ENCODE measurements at regions not wholly inside any gene's neighbourhood (a gene's known extent, or its start where the extent isn't known, plus 50 kb on each side); places are given as distances from the start of the nearest gene placed in this dataset.

DNA sequence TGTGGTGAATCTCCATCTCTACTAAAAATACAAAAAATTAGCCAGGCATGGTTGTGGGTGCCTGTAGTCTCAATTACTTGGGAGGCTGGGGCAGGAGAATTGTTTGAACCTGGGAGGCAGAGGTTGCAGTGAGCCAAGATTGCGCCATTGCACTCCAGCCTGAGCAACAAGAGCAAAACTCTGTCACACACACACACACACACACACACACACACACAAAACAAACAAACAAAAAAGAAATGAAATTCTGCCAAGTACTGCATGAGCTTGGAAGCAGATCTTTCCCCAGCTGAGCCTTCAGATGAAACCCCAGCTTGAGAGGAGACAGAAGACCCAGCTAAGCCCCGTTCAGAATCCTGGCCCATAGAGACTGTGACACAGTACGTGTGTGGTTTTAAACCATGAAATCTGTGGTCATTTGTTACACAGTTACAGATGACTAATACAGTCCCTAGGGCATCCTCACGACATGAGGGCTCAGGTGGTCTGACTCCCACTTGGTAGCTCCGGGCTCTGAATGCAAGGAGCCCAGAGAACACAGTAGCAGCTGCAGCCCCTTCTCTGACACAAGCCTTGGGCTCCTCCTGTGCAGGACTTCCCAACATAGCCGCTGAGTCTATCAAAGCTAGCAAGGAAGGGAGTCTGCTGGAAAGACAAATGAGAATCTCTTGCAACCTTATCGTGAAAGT, 132.8 kb downstream of the SEC14L1 start:
- TF ChIP-seq, protein P1, sequence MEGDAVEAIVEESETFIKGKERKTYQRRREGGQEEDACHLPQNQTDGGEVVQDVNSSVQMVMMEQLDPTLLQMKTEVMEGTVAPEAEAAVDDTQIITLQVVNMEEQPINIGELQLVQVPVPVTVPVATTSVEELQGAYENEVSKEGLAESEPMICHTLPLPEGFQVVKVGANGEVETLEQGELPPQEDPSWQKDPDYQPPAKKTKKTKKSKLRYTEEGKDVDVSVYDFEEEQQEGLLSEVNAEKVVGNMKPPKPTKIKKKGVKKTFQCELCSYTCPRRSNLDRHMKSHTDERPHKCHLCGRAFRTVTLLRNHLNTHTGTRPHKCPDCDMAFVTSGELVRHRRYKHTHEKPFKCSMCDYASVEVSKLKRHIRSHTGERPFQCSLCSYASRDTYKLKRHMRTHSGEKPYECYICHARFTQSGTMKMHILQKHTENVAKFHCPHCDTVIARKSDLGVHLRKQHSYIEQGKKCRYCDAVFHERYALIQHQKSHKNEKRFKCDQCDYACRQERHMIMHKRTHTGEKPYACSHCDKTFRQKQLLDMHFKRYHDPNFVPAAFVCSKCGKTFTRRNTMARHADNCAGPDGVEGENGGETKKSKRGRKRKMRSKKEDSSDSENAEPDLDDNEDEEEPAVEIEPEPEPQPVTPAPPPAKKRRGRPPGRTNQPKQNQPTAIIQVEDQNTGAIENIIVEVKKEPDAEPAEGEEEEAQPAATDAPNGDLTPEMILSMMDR (IDR thresholded peaks at IDR 0.05): no peak
- no peaks in the 10 kb centered on the region for H3K4me1 Mint-ChIP-seq (ENCODE audit: low read depth)
- H3K27ac ChIP-seq (ENCODE audit: low read depth in 1 of 2, low read length in 2 of 2): no peak overlapping the region
- ATAC-seq (ENCODE audit: poor library complexity): no peak
- DNase-seq: no peak
- no peak overlapping the region for H3K4me3 ChIP-seq (ENCODE audit: low read length)
- no peak overlapping the region for H3K27ac Mint-ChIP-seq
- H3K27me3 ChIP-seq (ENCODE audit: control insufficient read depth in 1 of 2, insufficient read depth in 2 of 2, low read length in 2 of 2): no peaks in the 10 kb centered on the region
- POLR2A ChIA-PET: no interaction called here
- no peaks in the 10 kb centered on the region for H3K36me3 ChIP-seq (ENCODE audit: insufficient read depth, low read length)
- H3K4me3 Mint-ChIP-seq: no peak overlapping the region
- H3K27me3 Mint-ChIP-seq: no peaks in the 10 kb centered on the region
- CTCF ChIA-PET: no interaction called here
- no peaks in the 10 kb centered on the region for H3K36me3 Mint-ChIP-seq (ENCODE audit: low read depth)
- intact Hi-C loops (cut with DNase I, micrococcal nuclease): no loop called here
- H3K9me3 ChIP-seq (ENCODE audit: control insufficient read depth in 1 of 2, insufficient read depth in 1 of 2, low read length in 2 of 2): peaks cover 0 to 4% of the 10 kb centered on the region in 2 experiments
- H3K9me3 Mint-ChIP-seq: no peaks in the 10 kb centered on the region
- no peaks in the 10 kb centered on the region for H3K4me1 ChIP-seq (ENCODE audit: insufficient read depth, low read length)

DNA sequence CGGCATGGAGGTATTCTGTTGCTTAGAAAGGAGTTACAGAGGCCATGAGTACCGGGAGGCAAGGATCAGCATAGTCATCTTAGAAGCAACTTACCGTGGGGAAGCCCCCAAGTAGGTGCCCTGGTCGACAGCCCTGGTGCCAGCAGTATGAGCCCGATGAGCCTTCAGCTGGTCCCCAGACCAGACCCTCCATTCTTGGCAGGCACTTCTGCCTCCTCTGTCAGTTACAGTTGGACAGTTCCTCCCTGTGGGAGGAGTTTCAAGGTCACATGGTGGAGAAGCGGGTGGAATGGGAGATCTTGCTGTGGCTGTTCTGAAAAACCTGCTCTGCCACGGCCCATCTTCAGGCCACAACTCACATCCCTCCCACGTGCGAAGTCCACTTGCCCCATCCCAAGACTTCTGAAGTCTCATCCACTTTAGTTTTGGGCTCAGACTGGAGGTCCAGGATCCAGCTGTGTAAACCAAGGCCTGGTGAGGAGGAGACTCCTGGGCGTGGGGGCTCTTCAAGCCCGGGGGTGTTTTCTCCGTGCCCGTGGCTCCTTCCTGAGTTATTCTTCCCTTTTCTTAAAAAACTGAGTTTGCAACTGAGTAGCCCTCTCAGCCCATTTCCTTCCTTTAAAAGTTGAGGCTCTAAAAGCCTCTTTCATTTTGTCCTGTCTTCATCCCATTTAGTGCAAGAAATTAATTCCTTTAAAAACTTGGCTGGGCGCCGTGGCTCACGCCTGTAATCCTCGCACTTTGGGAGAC, 133.5 kb downstream of the SEC14L1 start:
- H3K27me3 ChIP-seq (ENCODE audit: control insufficient read depth in 1 of 2, insufficient read depth in 2 of 2, low read length in 2 of 2): no peaks in the 10 kb centered on the region
- Mint-ChIP-seq H3K9me3 (no peaks in the 10 kb centered on the region), H3K36me3 (ENCODE audit: low read depth) (no peaks in the 10 kb centered on the region), H3K4me3 (no peak overlapping the region), H3K4me1 (ENCODE audit: low read depth) (no peaks in the 10 kb centered on the region), H3K27ac (no peak overlapping the region), H3K27me3 (no peaks in the 10 kb centered on the region)
- CTCF ChIA-PET: no interaction called here
- ATAC-seq (ENCODE audit: poor library complexity): no peak
- POLR2A ChIA-PET: no interaction called here
- H3K4me1 ChIP-seq (ENCODE audit: insufficient read depth, low read length): no peaks in the 10 kb centered on the region
- DNase-seq: no peak
- no peak overlapping the region for H3K27ac ChIP-seq (ENCODE audit: low read depth in 1 of 2, low read length in 2 of 2)
- peaks cover 0 to 4% of the 10 kb centered on the region in 2 experiments for H3K9me3 ChIP-seq (ENCODE audit: control insufficient read depth in 1 of 2, insufficient read depth in 1 of 2, low read length in 2 of 2)
- intact Hi-C loops (cut with DNase I, micrococcal nuclease): no loop called here
- TF ChIP-seq, protein P1 (IDR thresholded peaks at IDR 0.05): no peak
- no peaks in the 10 kb centered on the region for H3K36me3 ChIP-seq (ENCODE audit: insufficient read depth, low read length)
- H3K4me3 ChIP-seq (ENCODE audit: low read length): no peak overlapping the region

DNA sequence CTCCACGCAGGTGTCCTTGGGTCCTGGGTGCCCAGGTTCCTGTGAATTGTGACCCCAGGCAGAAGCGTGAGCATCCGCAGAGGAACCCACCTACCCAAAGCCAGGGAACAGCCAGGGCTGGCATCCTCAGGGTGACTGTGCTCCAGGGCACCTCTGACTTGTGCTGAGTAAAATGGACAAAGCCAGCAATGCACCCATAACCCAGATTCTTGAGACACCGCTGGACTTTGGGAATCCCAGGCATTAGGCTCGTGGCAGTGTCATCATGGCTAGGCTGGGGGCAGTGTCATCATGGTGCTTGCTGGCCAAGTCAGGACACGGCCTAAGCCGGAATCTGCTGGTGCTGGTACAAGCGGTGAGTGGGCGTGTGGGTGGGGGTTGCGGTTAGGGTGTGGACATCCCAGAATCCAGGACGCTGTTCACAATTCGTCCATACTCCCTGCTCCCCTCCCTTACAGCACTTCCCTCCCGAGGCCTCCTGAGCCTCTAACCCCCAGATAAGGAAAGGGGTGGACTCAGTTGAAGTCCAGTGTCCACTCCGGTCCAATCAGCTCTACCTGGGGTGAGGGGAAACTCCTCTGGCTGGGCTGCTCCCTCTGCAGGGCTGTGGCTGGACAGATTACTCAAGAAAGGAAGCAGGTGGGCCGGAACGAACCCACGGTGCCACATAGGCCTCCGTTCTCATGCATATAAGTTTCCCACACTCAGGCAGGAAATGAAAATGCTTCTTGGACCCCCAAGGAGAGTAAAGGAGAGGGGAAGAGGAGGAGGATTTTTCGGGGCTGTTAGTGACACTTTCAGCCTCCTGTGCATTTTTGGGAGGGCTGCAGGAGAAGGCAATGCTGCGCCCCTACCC, 138.9 kb downstream of the SEC14L1 start:
- peak overlapping the region; percentile 88 for H3K27ac Mint-ChIP-seq
- TF ChIP-seq, protein P1 (IDR thresholded peaks at IDR 0.05): no peak
- intact Hi-C loops (cut with DNase I, micrococcal nuclease): loop anchor here in 1 of 2 experiments (5.0 kb wide), 2 partner anchors 93 to 678 kb away; partner anchors contain the start of gene TNRC6C
- DNase-seq (peak in 1 of 14 experiments; percentile 38), ATAC-seq (ENCODE audit: poor library complexity) (no peak)
- Histone ChIP-seq H3K27ac (ENCODE audit: low read depth in 1 of 2, low read length in 2 of 2) (no peak overlapping the region), H3K4me3 (ENCODE audit: low read length) (no peak overlapping the region), H3K36me3 (ENCODE audit: insufficient read depth, low read length) (no peaks in the 10 kb centered on the region), H3K27me3 (ENCODE audit: control insufficient read depth in 1 of 2, insufficient read depth in 2 of 2, low read length in 2 of 2) (peaks cover 12 to 19% of the 10 kb centered on the region in 2 experiments), H3K9me3 (ENCODE audit: control insufficient read depth in 1 of 2, insufficient read depth in 1 of 2, low read length in 2 of 2) (no peaks in the 10 kb centered on the region), H3K4me1 (ENCODE audit: insufficient read depth, low read length) (peaks cover 18% of the 10 kb centered on the region)
- H3K9me3 Mint-ChIP-seq: no peaks in the 10 kb centered on the region
- peaks cover 8% of the 10 kb centered on the region for H3K36me3 Mint-ChIP-seq (ENCODE audit: low read depth)
- peaks cover 14% of the 10 kb centered on the region for H3K4me1 Mint-ChIP-seq (ENCODE audit: low read depth)
- ChIA-PET CTCF (no interaction called here), POLR2A (no interaction called here)
- H3K4me3 Mint-ChIP-seq: peak overlapping the region; percentile 94
- H3K27me3 Mint-ChIP-seq: peaks cover 15% of the 10 kb centered on the region
